ENCODE measurements at regions not wholly inside any gene's neighbourhood (a gene's known extent, or its start where the extent isn't known, plus 50 kb on each side); places are given as distances from the start of the nearest gene placed in this dataset.

- no peak for TF ChIP-seq NKRF (IDR thresholded peaks at IDR 0.05; ENCODE audit: borderline replicate concordance)
Observed at GRCh38 chr11:119800171-119800570, 71.2 kb upstream of the NECTIN1 start (continued).

GRCh38 chr11:119798656-119799055, 69.7 kb upstream of the NECTIN1 start:
- Histone ChIP-seq H3K4me2 (ENCODE audit: insufficient read depth, low read length) (no peak overlapping the region), H4K20me1 (replicated peaks; ENCODE audit: control insufficient read depth, insufficient read depth, low read length) (peaks cover 13% of the 10 kb centered on the region), H2AFZ (ENCODE audit: low read depth, low read length) (no peak overlapping the region), H3K9me1 (ENCODE audit: control insufficient read depth, insufficient read depth, low read length) (no peaks in the 10 kb centered on the region), H3K4me1 (replicated peaks in 1 of 2; ENCODE audit: control insufficient read depth in 2 of 2, insufficient read depth in 2 of 2, low read length in 2 of 2) (peaks cover 0 to 2% of the 10 kb centered on the region in 2 experiments; a peak in 1 of 5 replicates), H3K79me2 (ENCODE audit: control insufficient read depth, insufficient read depth, low read length) (no peaks in the 10 kb centered on the region), H3K4me3 (no peak overlapping the region), H3K9me3 (replicated peaks; ENCODE audit: control insufficient read depth, insufficient read depth, low read depth, low read length) (no peaks in the 10 kb centered on the region), H3K36me3 (ENCODE audit: control insufficient read depth, insufficient read depth, low read length) (no peaks in the 10 kb centered on the region), H3K27ac (ENCODE audit: extremely low read depth, low read depth, low read length) (no peak overlapping the region), H3K27me3 (ENCODE audit: control insufficient read depth in 2 of 2, insufficient read depth in 2 of 2, low read length in 2 of 2) (peaks cover 4 to 53% of the 10 kb centered on the region in 2 experiments; a peak in 3 of 5 replicates), H3K9ac (ENCODE audit: insufficient read depth in 1 of 2, low read depth in 2 of 2, low read length in 2 of 2) (no peak overlapping the region)
- FAIRE-seq (no peak), DNase-seq (ENCODE audit: extremely low read depth in 1 of 4, low spot score in 3 of 4) (no peak), ATAC-seq (no peak)
- no TSS peak for BruUV-seq (replicated peaks)
- in situ Hi-C loops (cut with MboI) (no loop called here), intact Hi-C loops (cut with micrococcal nuclease) (no loop called here)
- 2% methylated on average over 3 of the region's 3 CpGs for WGBS (ENCODE audit: insufficient coverage, low coverage, missing lambda C conversion rate)
- ChIA-PET POLR2A (interaction anchor here (0.6 kb wide), 1 partner anchor 41 kb away, joined by 6 read pairs; no protein-coding TSS in a partner anchor), CTCF (ENCODE audit: low intra/inter-chr PET ratio) (no interaction called here)
- TF ChIP-seq NR2C2 (CRISPR knock-in tag; IDR thresholded peaks at IDR 0.05): no peak
- no peak for TF ChIP-seq NR2C2 (tag; IDR thresholded peaks at IDR 0.05)
- TF ChIP-seq KLF1 (tag; IDR thresholded peaks at IDR 0.05): no peak
- TF ChIP-seq ZNF316 (IDR thresholded peaks at IDR 0.05): no peak
- TF ChIP-seq MTA1 (IDR thresholded peaks at IDR 0.05; ENCODE audit: borderline replicate concordance): no peak
- TF ChIP-seq ZNF280A (IDR thresholded peaks at IDR 0.05; ENCODE audit: low read depth, partially characterized antibody): no peak
- no peak for TF ChIP-seq BRD4 (IDR thresholded peaks at IDR 0.05)
- no peak for TF ChIP-seq ZNF217 (CRISPR knock-in tag; IDR thresholded peaks at IDR 0.05)
- no peak for TF ChIP-seq RBM14 (IDR thresholded peaks at IDR 0.05; ENCODE audit: borderline replicate concordance, insufficient read depth, low read depth, low read length)
- no peak for TF ChIP-seq BRCA1 (IDR thresholded peaks at IDR 0.05)
- TF ChIP-seq BRCA1 (CRISPR knock-in tag; IDR thresholded peaks at IDR 0.05): no peak
- no peak for TF ChIP-seq NR2F6 (CRISPR knock-in tag; IDR thresholded peaks at IDR 0.05)
- no peak for TF ChIP-seq ZFP30 (CRISPR knock-in tag; IDR thresholded peaks at IDR 0.05; ENCODE audit: borderline replicate concordance)
- no peak for TF ChIP-seq SAFB (IDR thresholded peaks at IDR 0.05; ENCODE audit: borderline replicate concordance, low read depth, low read length)
- TF ChIP-seq GATA2 (CRISPR knock-in tag; IDR thresholded peaks at IDR 0.05): no peak
- TF ChIP-seq E2F5 (CRISPR knock-in tag; IDR thresholded peaks at IDR 0.05): no peak
- TF ChIP-seq KAT7 (CRISPR knock-in tag; IDR thresholded peaks at IDR 0.05; ENCODE audit: borderline replicate concordance): no peak
- TF ChIP-seq KLF6 (CRISPR knock-in tag; IDR thresholded peaks at IDR 0.05; ENCODE audit: borderline replicate concordance): no peak

All from K562 (cell line).